GM18870 (cell line): ENCODE measurements at regions not wholly inside any gene's neighbourhood (a gene's known extent, or its start where the extent isn't known, plus 50 kb on each side); places are given as distances from the start of the nearest gene placed in this dataset.

ENCODE experiments used
- ATAC-seq: cut with Tn5 transposase; IDR thresholded peaks from one replicate; pipeline ENCODE4 v1.9.1; 2021; ENCODE audit warnings: moderate library complexity; ENCODE audit not compliant: unreplicated experiment

DNA sequence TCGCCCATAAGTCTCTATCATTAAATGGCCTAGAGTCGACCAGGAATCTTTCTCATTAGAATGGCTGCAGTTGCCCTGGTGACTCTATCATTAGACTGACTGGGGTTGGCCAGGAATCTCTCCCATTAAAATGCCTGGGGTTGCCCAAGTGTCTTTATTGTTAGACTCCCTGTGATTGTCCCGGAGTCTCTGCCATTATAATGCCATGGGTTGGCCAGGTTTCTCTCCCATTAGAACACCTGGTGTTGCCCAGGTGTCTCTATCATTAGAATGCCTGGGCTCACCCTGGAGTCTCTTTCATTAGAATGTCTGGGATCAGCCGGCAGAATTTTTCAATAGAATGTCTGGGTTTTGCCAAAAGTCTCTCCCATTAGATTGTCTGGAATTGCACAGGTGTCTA is 1459.3 kb downstream of the UQCRFS1 start:
- ATAC-seq, result no peak

DNA sequence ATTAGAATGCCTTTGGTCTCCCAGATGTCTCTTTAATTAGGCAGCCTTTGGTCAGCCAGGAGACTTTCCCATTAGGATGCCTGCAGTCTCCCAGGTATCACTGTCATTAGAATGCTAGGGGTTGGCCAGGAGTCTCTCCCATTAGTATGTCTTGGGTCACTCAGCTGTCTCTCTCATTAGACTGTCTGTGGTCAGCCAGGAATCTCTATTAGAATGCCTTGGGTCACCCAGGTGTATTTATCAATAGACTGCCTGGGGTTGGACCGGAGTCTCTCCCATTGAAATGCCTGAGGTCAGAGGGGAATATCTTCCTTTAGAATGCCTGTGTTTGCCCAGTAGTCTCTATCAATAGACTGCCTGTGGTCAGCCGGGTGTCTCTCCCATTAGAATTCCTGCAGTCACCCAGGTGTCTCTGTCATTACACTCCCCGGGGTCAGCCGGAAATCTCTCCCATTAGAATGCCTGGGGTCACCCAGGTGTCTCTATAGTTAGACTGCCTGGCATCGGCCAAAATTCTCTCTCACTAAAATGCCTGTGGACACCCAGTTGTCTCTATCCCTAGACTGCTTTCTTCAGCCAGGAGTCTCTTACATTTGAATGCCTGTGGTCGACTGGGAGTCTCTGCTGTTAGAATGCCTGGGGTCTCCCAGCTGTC is 1460.3 kb downstream of the UQCRFS1 start:
- no peak for ATAC-seq

DNA sequence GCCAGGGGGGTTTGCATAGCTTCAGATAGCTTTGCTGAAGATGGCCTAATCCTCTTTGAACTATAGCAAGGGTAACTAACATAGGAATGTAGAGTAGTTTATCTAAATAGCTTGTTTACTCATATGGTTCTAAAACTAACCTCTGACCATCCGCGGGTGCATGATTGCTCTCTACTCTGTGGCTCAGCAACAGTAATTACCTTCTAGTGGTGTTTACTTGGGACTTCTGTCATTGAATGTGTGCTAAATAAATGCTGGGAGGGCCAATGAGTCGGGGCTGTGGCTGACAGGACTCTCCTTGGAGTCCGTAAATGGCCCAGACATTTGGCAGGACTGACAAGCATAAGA is 1461.9 kb downstream of the UQCRFS1 start:
- ATAC-seq, result no peak

DNA sequence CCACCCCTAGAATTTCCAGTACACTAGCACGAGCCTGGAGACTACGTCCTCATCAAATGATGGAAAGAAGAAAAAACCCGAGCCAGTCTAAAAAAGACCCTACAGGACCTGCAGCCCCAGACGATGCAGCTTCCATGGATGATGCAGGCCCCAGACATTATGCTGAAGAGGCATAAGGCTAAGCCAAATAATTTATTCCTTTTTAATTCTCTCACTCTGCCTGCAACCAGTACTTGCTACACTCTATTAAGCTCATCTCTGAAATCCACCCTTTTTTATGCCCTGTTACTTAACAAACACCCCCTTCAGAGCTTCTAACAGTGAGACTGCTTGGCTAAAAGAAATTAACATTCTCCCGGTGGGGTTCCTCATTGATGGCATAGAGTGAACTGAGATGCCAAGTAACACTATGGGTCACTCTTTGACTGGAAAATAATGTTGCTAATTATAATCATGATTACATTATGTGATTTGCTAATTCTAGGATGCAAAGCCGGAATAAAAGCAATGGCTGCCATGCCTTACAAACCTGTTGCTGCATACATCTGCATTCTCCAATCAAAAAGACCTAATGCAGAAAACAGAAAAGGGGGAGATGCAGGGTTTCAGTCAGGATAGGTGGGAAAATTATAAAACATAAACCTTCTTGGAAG is 1462.4 kb downstream of the UQCRFS1 start:
- ATAC-seq, result no peak

DNA sequence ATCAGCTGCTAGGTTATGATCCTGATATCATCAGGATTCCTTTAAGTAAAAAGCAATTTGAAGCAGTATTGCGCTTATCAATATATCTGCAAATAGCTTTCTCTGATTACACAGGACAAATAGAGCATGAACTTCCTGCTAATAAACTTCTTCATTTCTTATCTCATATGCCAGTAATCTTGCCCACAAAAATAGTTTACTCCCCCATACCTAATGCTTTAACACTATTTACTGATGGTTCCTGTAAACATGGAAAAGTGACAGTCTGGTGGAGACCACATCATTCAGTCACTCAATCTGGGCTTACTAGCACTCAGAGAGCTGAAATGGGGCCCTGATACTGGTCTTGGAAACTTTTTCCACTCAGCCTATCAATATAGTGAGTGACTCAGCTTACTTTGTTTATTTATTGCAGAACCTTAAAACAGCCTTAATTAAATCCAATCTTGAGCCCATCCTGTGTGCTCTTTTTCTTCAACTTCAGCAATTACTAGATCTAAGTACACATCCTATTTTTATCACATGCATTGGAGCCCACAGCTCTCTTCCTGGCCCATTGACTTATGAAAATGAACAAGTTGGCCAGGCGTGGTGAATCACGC is 1464.3 kb downstream of the UQCRFS1 start:
- ATAC-seq, result no peak

DNA sequence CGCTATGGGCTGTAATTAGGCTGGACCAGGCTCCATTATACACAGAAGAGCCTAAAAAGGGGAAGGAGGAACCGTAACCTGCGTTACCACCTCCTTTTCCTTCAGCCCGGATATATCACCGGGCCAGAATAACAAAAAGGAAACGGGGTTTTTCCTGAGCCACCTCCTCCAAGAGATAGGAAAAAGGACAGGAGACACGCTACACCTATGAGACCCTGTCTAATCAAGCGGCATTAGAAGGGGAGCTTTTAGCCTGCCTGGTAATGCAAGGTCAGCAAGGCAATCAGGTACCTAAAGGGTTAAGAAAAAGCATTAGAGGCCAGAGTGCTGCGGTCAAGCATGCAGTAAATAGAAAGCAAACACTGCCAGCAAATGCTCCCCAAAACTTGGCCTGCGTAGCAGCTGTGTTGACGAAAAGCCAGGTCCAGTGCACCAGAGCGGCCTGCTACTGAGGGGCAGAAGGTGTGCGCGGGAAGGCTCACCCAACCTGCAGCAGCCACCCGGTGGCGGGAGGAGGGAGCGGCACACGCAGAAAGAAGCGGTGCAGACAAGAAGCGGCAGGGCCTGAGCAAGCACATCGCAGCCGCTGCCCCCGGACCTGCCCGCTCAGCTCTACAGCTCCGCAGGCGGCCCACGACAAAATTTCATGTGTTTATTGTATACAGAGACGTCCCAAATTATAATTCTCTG is 1466.1 kb downstream of the UQCRFS1 start:
- ATAC-seq, result no peak

DNA sequence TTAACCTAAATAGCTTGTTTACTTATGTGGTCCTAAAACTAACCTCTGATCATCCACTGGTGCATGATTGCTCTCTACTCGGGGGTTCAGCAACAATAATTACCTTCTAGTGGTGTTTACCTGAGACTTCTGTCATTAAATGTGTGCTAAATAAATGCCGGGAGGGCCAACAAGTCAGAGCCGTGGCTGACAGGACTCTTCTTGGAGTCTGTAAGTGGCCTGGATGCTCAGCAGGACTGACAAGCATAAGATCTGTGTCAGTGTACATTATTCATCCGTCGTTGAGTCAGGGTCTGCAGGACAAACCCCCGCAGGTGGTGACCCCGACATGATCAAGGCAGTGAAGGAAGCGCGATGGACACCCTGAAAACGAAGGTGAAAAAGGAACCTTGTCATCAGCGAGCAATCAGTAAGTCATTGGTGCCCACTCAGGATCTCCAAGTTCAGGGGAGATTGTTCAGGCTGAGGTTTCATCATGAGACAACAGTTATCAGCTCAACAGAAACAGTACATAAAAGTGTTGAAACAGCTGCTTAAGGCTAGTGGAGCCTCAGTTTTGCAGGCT is 1466.9 kb downstream of the UQCRFS1 start:
- no peak for ATAC-seq

DNA sequence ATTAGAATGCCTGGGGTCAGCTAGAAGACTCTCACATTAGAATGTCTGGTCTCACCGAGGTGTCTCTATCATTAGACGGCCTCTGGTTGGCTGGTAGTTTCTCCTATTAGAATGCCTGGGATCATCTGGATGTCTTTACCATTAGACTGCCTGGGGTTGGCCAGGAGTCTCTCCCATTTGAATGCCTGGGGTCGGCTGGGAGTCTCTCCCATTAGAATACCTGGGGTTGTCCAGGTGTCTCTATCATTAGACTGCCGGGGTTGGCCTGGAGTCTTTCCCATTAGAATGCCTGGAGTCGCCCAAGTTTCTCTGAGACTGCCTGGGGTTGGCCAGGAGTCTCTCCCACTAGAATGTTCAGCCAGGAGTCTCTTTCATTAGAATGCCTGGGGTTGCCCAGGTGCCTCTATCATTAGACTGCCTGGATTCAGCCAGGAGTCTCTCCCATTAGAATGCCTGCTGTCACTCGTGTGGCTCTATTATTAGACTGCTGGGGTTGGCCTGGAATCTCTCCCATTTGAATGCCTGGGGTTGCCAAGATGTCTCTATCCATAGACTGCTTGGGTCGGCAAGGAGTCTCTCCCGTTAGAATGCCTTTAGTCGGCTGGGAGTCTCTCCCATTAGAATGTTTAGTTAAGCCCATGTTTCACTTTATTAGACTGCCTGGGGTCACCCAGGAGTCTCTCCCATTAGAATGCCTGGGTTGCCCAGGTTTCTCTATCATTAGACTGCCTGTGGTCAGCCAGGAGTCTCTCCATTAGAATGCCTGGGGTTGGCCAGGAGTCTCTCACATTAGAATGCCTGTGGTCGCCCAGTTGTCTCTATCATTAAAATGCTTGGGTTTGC is 1467.8 kb downstream of the UQCRFS1 start:
- ATAC-seq, result no peak

DNA sequence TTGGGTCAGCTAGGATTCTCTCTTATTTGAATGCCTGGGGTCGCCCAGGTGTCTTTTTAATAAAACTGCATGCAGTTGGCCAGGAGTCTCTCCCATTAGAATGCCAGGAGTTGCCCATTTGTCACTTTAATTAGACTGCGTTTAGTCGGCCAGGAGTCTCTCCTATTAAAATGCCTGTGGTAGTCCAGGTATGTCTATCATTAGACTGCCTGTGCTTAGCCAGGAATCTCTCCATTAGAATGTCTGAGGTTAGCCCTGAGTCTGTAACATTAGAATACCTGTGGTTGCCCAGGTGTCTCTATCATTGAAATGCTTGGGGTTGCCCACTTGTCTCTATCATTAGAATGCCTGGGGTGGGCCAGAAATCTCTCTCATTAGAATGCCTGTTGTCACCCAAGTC is 1470.9 kb downstream of the UQCRFS1 start:
- ATAC-seq, result no peak

DNA sequence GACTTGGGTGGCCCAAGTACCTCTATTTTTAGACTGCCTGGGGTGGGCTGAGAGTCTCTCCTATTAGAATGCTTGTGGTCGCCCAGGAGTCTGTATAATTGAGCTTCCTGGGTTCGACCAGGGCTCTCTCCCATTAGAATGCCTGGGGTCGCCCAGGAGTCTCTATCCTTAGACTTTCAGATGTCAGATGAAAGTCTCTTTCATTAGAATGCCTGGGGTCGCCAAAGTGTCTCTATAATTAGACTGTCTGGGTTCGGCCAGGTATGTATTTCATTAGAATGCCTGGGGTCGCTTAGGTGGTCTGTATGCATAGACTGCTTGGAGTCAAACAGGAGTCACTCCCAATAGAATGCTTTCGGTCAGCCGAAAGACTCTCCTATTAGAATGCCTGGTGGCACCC is 1471.7 kb downstream of the UQCRFS1 start:
- ATAC-seq, result no peak

DNA sequence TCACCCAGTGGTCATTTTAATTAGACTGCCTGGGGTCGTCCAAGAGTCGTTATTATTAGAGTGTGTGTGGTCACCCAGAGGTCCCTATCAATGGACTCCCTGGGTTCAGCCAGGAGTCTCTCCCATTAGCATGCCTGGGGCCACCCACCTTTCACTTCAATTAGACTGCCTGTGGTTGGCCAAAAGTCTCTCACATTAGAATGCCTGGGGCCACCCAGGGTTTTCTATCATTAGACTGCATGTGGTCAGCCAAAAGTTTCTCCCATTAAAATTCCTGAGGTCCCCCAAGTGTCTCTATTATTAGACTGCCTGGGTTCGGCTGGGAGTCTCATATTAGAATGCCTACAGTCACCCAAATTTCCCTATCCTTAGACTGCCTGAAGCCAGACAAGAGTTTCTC is 1472.6 kb downstream of the UQCRFS1 start:
- ATAC-seq, result no peak

DNA sequence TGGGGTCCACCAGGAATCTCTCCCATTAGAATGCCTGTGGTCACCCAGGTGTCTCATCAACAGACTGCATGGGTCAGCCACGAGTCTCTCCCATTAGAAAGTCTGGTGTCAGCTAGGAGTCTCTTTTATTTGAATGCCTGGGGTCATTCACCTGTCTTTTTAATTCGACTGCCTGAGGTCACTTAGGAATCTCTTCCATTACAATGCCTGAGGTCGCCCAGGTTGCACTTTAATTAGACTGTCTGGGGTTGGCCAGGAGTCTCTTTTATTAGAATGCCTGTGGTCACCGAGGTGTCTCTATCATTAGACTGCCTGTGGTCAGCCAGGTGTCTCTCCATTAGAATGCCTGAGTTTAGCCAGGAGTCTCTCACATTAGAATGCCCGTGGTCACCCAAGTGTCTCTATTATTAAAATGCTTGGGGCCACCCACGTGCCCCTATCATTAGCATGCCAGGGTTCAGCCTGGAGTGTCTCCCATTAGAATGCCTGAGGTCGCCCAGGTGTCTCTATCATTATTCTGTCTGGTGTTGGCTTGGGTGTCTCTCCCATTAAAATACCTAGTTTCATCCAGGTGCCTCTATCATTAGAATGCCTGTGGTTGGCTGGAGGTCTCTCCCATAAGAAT is 1474.3 kb downstream of the UQCRFS1 start:
- ATAC-seq, result no peak

DNA sequence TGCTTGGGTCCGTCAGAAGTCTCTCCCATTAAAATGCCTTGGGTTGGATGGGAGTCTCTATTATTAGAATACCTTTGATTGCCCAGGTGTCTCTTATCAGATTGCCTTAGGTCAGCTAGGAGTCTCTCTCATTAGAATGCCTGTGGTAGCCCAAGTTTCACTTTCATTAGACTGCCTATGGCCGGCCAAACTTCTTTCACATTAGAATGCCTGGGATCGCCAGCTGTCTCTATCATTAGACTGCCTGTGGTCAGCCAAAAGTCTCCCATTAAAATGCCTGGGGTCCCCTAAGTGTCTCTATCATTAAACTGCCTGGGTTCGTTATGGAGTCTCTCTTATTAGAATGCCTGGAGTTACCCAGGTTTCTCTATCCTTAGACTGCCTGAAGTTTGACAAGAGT is 1476.7 kb downstream of the UQCRFS1 start:
- ATAC-seq, result no peak

DNA sequence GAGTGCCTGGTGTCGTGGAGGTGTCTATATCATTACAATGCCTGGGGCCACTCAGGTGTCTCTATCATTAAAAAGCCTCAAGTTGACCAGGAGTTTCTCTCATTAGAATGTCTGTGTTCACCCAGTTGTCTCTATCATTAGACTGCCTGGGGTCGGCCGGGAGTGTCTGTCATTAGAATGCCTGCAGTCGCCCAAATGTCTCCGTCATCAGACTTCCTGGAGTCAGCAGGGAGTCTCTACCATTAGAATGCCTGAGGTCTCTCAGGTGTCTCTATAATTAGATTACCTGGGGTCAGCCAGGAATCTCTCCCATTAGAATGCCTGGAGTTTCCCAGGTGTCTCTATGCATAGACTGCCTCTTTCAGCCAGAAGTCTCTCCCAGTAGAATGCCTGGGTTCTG is 1477.6 kb downstream of the UQCRFS1 start:
- ATAC-seq, result no peak

DNA sequence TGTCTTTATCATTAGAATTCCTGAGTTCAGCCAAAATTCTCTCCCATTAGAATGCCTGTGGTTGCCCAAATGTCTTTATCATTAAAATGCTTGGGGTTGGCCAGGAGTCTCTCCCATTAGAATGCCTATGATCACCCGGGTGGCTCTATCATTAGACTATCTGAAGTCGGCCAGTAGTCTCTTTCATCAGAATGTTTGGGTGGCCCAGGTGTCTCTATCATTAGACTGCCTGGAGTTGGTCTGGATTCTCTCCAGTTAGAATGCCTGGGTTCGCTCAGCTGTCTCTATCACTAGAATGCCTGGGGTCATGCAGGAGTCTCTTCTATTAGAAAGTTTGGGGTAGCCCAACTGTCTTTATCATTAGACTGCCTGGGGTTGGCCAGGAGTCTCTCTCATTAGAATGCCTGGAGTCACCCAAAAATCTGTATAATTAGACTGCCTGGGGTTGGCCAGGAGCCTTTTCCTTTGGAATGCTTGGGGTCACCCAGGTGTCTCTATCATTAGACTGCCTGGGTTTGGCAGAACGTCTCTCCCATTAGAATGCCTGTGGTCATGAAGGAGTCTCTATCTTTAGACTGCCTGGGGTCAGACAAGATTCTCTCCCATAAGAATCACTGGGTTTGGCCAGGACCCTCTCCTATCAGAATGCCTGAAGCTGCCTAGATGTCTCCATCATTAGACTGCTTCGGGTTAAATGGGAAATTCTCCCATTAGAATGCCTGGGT is 1478.3 kb downstream of the UQCRFS1 start:
- no peak for ATAC-seq

DNA sequence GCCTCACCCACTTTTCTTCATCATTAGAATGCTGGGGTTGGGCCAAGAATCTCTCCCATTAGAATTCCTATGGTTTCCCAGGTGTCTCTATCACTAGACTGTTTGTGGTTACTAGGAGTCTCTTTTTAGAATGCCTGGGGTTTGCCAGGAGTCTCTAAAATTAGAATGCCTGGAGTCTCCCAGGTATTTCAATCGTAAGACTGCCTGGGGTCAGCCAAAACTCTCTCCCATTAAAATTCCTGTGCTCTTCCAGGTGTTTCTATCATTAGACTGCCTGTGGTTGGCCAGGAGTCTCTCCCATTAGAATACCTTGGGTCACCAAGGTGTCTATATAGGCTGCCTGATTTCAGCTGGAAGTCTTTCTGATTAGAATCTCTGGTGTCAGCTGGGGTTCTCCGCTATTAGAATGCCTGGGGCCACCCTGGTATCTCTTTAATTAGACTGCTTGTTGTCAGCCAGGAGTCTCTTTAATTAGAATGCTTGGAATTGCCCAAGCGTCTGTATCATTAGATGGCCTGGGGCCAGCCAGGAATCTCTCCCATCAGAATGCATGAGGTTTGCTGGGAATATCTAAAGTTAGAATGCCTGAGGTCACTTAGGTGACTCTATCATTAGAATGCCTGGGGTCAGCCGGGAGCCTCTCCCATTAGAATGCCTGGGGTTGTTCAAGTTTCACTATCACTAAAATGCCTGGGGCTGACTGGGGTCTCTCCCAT is 1479.2 kb downstream of the UQCRFS1 start:
- no peak for ATAC-seq

DNA sequence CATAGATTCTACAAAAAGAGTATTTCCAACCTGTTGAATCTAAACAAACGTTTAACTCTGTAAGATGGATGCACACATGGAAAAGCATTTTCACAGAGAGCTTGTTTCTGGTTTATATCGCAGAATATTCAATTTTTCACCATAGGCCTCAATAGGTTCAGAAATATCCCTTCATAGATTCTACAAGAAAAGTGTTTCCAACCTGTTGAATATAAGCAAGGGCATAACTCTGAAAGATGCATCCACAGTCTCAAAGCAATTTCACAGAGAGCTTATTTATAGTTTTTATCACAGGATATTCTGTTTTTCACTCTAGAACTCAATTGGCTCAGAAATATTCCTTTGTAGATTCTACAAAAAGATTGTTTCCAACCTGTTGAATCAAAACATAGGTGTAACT is 1483.6 kb downstream of the UQCRFS1 start:
- ATAC-seq, result no peak

DNA sequence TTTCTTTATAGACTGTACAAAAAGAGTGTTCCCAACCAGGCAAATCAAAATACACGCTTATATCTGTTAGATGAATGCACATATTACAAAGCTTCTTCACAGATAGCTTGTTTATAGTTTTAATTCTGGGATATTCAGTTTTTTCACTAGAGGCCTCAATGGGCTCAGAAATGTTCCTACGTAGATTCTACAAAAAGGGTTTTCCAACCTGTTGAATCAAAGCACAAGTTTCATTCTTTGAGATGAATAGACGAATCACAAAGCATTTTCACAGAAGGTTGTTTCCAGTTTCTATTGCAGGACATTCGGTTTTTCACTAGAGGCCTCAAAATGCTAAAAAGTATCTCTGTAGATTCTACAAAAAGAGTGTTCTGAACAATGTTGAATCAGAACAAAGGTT is 1490.3 kb downstream of the UQCRFS1 start:
- no peak for ATAC-seq

DNA sequence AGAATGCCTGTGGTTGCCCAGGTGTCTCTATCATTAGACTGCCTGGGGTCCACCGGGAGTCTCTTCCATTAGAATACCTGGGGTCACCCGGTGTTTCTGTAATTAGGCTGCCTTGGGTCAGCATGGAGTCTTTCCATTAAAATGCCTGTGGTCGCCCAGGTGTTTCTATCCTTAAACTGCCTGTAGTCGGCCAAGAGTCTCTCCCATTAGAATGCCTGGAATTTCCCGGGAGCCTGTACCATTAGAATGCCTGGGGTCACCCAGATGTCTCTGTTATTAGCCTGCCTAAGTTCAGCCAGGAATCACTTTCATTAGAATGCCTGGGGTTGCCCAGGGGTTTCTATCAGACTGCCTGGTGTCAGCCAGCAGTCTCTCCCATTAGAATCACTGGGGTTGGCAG is 1492.8 kb downstream of the UQCRFS1 start:
- no peak for ATAC-seq
